Esophagus squamous epithelium (tissue), 5 donors: ENCODE measurements at regions not wholly inside any gene's neighbourhood (a gene's known extent, or its start where the extent isn't known, plus 50 kb on each side); places are given as distances from the start of the nearest gene placed in this dataset.
A peak's percentile ranks its signal among the peaks of the same experiment; 100 is the strongest.

Experiments used
- DNase-seq: peaks from one replicate; lab custom pipeline; 2025; lab: John Stamatoyannopoulos, UW
- H3K27ac ChIP-seq, 4 donors: fragments of 200-600 bp; sonication (generic); one replicate each; pipeline ENCODE4 v1.5.1; 2016 to 2019; ENCODE audit warnings: mild to moderate bottlenecking in 1 of 4
- H3K27me3 ChIP-seq, 4 donors: fragments of 200-600 bp; sonication (generic); 1 replicate in 3 of 4; 2 replicates in 1 of 4; pipeline versions ENCODE4 v1.5.1 to v1.6.0; 2017 to 2021; ENCODE audit warnings: antibody characterized with exemption in 1 of 4
- H3K36me3 ChIP-seq, 3 donors: fragments of 200-600 bp; sonication (generic); one replicate each; pipeline ENCODE4 v1.5.1; 2016 to 2019
- H3K4me1 ChIP-seq, 3 donors: fragments of 200-600 bp; sonication (generic); one replicate each; pipeline ENCODE4 v1.5.1; 2017 to 2019
- H3K4me3 ChIP-seq, 4 donors: fragments of 200-600 bp; sonication (generic); 1 replicate in 3 of 4; 2 replicates in 1 of 4; pipeline ENCODE4 v1.5.1; 2016 to 2019; ENCODE audit warnings: mild to moderate bottlenecking in 2 of 4, moderate library complexity in 1 of 4
- H3K9me3 ChIP-seq, 3 donors: fragments of 200-600 bp; sonication (generic); one replicate each; pipeline ENCODE4 v1.5.1; 2016 to 2019
- CTCF ChIP-seq, 6 experiments: fragments of 450-650 bp in 4 of 6; fragments of 200-600 bp in 2 of 6; sonication (generic) in 2 of 6; IDR thresholded peaks; one replicate each; pipeline ENCODE4 v1.5.1; 2016 to 2019; ENCODE audit warnings: antibody characterized with exemption in 6 of 6, mild to moderate bottlenecking in 4 of 6, moderate library complexity in 4 of 6
- POLR2A ChIP-seq, 4 donors: fragments of 450-650 bp; IDR thresholded peaks; one replicate each; pipeline ENCODE4 v1.6.1; 2017; ENCODE audit warnings: antibody characterized with exemption in 4 of 4, mild to moderate bottlenecking in 4 of 4, moderate library complexity in 3 of 4
- WGBS, 2 donors: methylation state at CpG; one replicate each; pipeline ENCODE4 v1.1.5; 2018; 5-methylcytosine and 5-hydroxymethylcytosine counted together
- intact Hi-C: fragments of 100-400 bp; cut with DNase I; formaldehyde crosslinking; loops from one replicate; pipeline ENCODE4 v1.15.0; 2022
- donor health status: DM: yes; HTN: yes; CAD: no.

- Histone ChIP-seq H3K27me3 (no peaks in the 10 kb centered on the region), H3K9me3 (no peaks in the 10 kb centered on the region), H3K4me1 (peaks cover 0 to 1% (median 0%) of the 10 kb centered on the region in 3 donors), H3K27ac (no peak overlapping the region), H3K4me3 (no peak overlapping the region), H3K36me3 (no peaks in the 10 kb centered on the region)
- DNase-seq, result no peak
- WGBS, 2 donors, result 64 to 73% methylated on average over 4 of the region's 4 CpGs
- TF ChIP-seq CTCF (IDR thresholded peaks at IDR 0.05) (no peak), POLR2A (IDR thresholded peaks at IDR 0.05) (no peak)
- intact Hi-C loops, result no loop called here
Measured at GRCh38 chr2:146944601-146945000, 900.2 kb upstream of the ACVR2A start.

DNA sequence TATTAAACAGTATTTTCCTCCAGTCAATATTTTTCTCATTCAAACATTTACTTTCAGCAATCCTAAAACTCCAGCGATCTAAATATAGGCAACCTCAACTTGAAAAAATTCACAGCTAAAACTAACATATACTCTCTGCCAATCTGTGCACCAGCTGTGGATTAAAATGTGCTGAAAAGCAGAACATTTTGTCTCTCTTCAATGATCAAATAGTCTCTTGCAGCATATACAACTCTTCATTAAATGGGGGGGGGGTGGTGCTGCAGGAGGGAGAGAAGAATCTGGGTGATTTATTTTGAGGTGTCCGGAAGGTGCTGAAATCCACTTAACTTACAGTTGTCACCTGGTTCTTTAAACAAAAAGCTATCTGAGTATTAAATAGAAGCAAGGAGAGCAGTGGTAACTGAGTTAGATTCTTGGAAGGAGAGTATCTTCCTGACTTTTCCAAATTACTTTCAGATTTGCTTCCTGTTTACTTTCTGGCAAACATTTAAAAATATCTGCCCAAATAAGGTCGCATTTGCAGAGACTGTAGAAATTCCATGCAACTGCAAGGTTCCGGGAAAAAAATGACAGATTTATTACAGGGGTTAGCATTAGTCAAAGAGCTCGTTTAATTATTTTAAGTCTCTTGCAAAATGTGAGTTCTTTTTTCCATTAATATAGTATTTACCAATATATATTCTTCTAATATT, 904.7 kb upstream of the ACVR2A start:
- DNase-seq, result no peak

GRCh38 chr2:146934921-146935320, 909.9 kb upstream of the ACVR2A start:
- intact Hi-C loops, result no loop called here
- WGBS, 2 donors, result 44 to 47% methylated on average over 1 of the region's 1 CpG
- no peak for DNase-seq
- Histone ChIP-seq H3K27ac (no peak overlapping the region), H3K36me3 (no peaks in the 10 kb centered on the region), H3K4me1 (peaks cover 0 to 5% (median 0%) of the 10 kb centered on the region in 3 donors), H3K4me3 (no peak overlapping the region), H3K9me3 (no peaks in the 10 kb centered on the region), H3K27me3 (no peaks in the 10 kb centered on the region)
- TF ChIP-seq POLR2A (IDR thresholded peaks at IDR 0.05) (no peak), CTCF (IDR thresholded peaks at IDR 0.05) (no peak)

More for the DNA sequence above, 904.7 kb upstream of the ACVR2A start:
- Histone ChIP-seq H3K27ac (peak overlapping the region in 3 of 4 donors; percentile 39 to 70 (median 53)), H3K4me3 (peak overlapping the region in 1 of 4 donors; percentile 24), H3K9me3 (no peaks in the 10 kb centered on the region), H3K4me1 (peaks cover 0 to 5% (median 0%) of the 10 kb centered on the region in 3 donors), H3K27me3 (no peaks in the 10 kb centered on the region), H3K36me3 (no peaks in the 10 kb centered on the region)
- intact Hi-C loops, result no loop called here
- TF ChIP-seq POLR2A (IDR thresholded peaks at IDR 0.05) (no peak), CTCF (IDR thresholded peaks at IDR 0.05) (no peak)
- 41 to 47% methylated on average over 5 of the region's 5 CpGs for WGBS, 2 donors

- intact Hi-C loops, result no loop called here
- no peak overlapping the region for H3K4me3 ChIP-seq
- H3K27ac ChIP-seq, result no peak overlapping the region
- 56 to 78% methylated on average over 4 to 5 of the region's 5 CpGs for WGBS, 2 donors
- H3K36me3 ChIP-seq, result no peaks in the 10 kb centered on the region
- H3K4me1 ChIP-seq, result no peaks in the 10 kb centered on the region
- H3K27me3 ChIP-seq, result no peaks in the 10 kb centered on the region
- DNase-seq, result no peak
- TF ChIP-seq CTCF (IDR thresholded peaks at IDR 0.05) (no peak), POLR2A (IDR thresholded peaks at IDR 0.05) (no peak)
- no peaks in the 10 kb centered on the region for H3K9me3 ChIP-seq
Measured at GRCh38 chr2:146931109-146931508, 913.7 kb upstream of the ACVR2A start.

DNA sequence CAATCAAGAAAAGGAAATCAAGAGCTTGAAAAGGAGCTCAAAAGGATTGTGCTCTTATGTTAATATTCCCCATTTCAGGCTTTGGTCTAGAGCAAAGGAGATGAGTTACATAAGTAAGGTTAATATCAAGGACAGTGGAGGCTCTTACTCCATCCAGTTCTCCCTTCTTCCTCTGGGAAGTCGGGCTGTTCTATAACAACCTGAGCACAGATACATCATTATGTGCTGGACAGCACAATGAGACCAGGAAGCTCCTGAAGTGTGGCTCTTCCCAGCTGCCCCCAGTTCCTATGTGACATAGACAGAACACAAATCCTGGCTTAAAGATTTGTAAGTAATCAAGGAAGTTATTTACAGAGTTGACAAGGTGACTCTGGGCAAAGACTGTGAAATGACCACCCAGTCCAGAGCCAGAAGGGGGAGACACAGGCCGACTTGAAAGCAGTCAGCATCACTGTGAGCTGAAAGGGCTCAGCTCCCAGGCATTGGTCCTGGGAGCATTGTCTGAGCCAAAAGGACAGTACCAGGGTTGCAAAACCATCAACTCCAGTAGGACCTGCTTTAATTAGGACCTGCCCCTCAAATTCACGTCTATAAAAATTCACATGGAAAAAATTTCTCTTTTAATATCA, 917.6 kb upstream of the ACVR2A start:
- H3K27ac ChIP-seq, result no peak overlapping the region
- WGBS, 2 donors, result 26 to 31% methylated on average over 3 of the region's 3 CpGs
- no peaks in the 10 kb centered on the region for H3K36me3 ChIP-seq
- intact Hi-C loops, result no loop called here
- no peaks in the 10 kb centered on the region for H3K27me3 ChIP-seq
- DNase-seq, result no peak
- H3K4me1 ChIP-seq, result no peaks in the 10 kb centered on the region
- no peaks in the 10 kb centered on the region for H3K9me3 ChIP-seq
- no peak for TF ChIP-seq POLR2A (IDR thresholded peaks at IDR 0.05)
- peak in 5 of 6 experiments; percentile 26 to 60 (median 58) for TF ChIP-seq CTCF (IDR thresholded peaks at IDR 0.05)
- no peak overlapping the region for H3K4me3 ChIP-seq
